ENCODE measurements at regions not wholly inside any gene's neighbourhood (a gene's known extent, or its start where the extent isn't known, plus 50 kb on each side); places are given as distances from the start of the nearest gene placed in this dataset.
"Not testable (repeated sequence)": the region's sequence is repeated elsewhere in the genome, so short reads cannot be mapped to it uniquely, and the experiment has no call there.

GRCh38 chr4:91936311-91936710 lies 367.5 kb upstream of the GRID2 start:
- Histone ChIP-seq H3K4me3 (no peak overlapping the region), H3K27me3 (no peaks in the 10 kb centered on the region), H3K36me3 (no peaks in the 10 kb centered on the region), H3K9me3 (no peaks in the 10 kb centered on the region)
- no peak for DNase-seq

- Histone ChIP-seq H3K9me3 (no peaks in the 10 kb centered on the region), H3K27me3 (no peaks in the 10 kb centered on the region), H3K36me3 (no peaks in the 10 kb centered on the region), H3K4me3 (no peak overlapping the region)
- DNase-seq = no peak
Measured at GRCh38 chr4:91957963-91958362, 345.8 kb upstream of the GRID2 start.

GRCh38 chr4:91958596-91958995 lies 345.2 kb upstream of the GRID2 start:
- Histone ChIP-seq H3K4me3 (no peak overlapping the region), H3K36me3 (no peaks in the 10 kb centered on the region), H3K9me3 (no peaks in the 10 kb centered on the region), H3K27me3 (no peaks in the 10 kb centered on the region)
- DNase-seq = peak; percentile 9

- Histone ChIP-seq H3K27me3 (no peaks in the 10 kb centered on the region), H3K9me3 (no peaks in the 10 kb centered on the region), H3K36me3 (no peaks in the 10 kb centered on the region), H3K4me3 (no peak overlapping the region)
- DNase-seq = no peak
Measured at GRCh38 chr4:91961504-91961903, 342.3 kb upstream of the GRID2 start.

- Histone ChIP-seq H3K4me3 (no peak overlapping the region), H3K9me3 (no peaks in the 10 kb centered on the region), H3K27me3 (no peaks in the 10 kb centered on the region), H3K36me3 (no peaks in the 10 kb centered on the region)
- peak; percentile 32 for DNase-seq
Measured at GRCh38 chr4:91963486-91963885, 340.3 kb upstream of the GRID2 start.

- Histone ChIP-seq H3K9me3 (no peaks in the 10 kb centered on the region), H3K36me3 (no peaks in the 10 kb centered on the region)
- DNase-seq = no peak
Measured at GRCh38 chr4:91965166-91965565, 338.6 kb upstream of the GRID2 start.

GRCh38 chr4:91973479-91974153 lies 330.1 kb upstream of the GRID2 start:
- no peaks in the 10 kb centered on the region for H3K27me3 ChIP-seq
- no peak overlapping the region for H3K4me3 ChIP-seq
- no peak for DNase-seq
- H3K9me3 ChIP-seq = no peaks in the 10 kb centered on the region
- H3K36me3 ChIP-seq = no peaks in the 10 kb centered on the region

More at GRCh38 chr4:91965166-91965565, 338.6 kb upstream of the GRID2 start:
- Histone ChIP-seq H3K27me3 (no peaks in the 10 kb centered on the region), H3K4me3 (no peak overlapping the region)

- no peak overlapping the region for H3K4me3 ChIP-seq
- no peaks in the 10 kb centered on the region for H3K27me3 ChIP-seq
- H3K36me3 ChIP-seq = no peaks in the 10 kb centered on the region
- no peaks in the 10 kb centered on the region for H3K9me3 ChIP-seq
- no peak for DNase-seq
Measured at GRCh38 chr4:91984466-91984865, 319.3 kb upstream of the GRID2 start.

- no peaks in the 10 kb centered on the region for H3K36me3 ChIP-seq
- no peak for DNase-seq
- no peak overlapping the region for H3K4me3 ChIP-seq
- no peaks in the 10 kb centered on the region for H3K27me3 ChIP-seq
- no peaks in the 10 kb centered on the region for H3K9me3 ChIP-seq
Measured at GRCh38 chr4:91989914-91990313, 313.9 kb upstream of the GRID2 start.

- H3K9me3 ChIP-seq = no peaks in the 10 kb centered on the region
- H3K27me3 ChIP-seq = no peaks in the 10 kb centered on the region
- H3K36me3 ChIP-seq = no peaks in the 10 kb centered on the region
- no peak overlapping the region for H3K4me3 ChIP-seq
- no peak for DNase-seq
Measured at GRCh38 chr4:91990726-91991125, 313.0 kb upstream of the GRID2 start.

- no peaks in the 10 kb centered on the region for H3K9me3 ChIP-seq
- H3K27me3 ChIP-seq = no peaks in the 10 kb centered on the region
- DNase-seq = no peak
Measured at GRCh38 chr4:91997045-91997444, 306.7 kb upstream of the GRID2 start.

GRCh38 chr4:92012899-92013867 lies 290.6 kb upstream of the GRID2 start:
- DNase-seq = no peak
- no peaks in the 10 kb centered on the region for H3K36me3 ChIP-seq
- H3K27me3 ChIP-seq = no peaks in the 10 kb centered on the region
- no peak overlapping the region for H3K4me3 ChIP-seq
- H3K9me3 ChIP-seq = no peaks in the 10 kb centered on the region

More at GRCh38 chr4:91997045-91997444, 306.7 kb upstream of the GRID2 start:
- no peak overlapping the region for H3K4me3 ChIP-seq
- no peaks in the 10 kb centered on the region for H3K36me3 ChIP-seq

- no peak for DNase-seq
- no peaks in the 10 kb centered on the region for H3K9me3 ChIP-seq
- H3K27me3 ChIP-seq = no peaks in the 10 kb centered on the region
- no peaks in the 10 kb centered on the region for H3K36me3 ChIP-seq
- H3K4me3 ChIP-seq = no peak overlapping the region
Measured at GRCh38 chr4:92014067-92014466, 289.7 kb upstream of the GRID2 start.

GRCh38 chr4:92021203-92021602 lies 282.6 kb upstream of the GRID2 start:
- DNase-seq = no peak
- Histone ChIP-seq H3K9me3 (no peaks in the 10 kb centered on the region), H3K4me3 (no peak overlapping the region)

GRCh38 chr4:92021788-92022187 lies 282.0 kb upstream of the GRID2 start:
- Histone ChIP-seq H3K36me3 (no peaks in the 10 kb centered on the region), H3K4me3 (no peak overlapping the region), H3K9me3 (no peaks in the 10 kb centered on the region), H3K27me3 (no peaks in the 10 kb centered on the region)
- DNase-seq = no peak

More at GRCh38 chr4:92021203-92021602, 282.6 kb upstream of the GRID2 start:
- H3K36me3 ChIP-seq = no peaks in the 10 kb centered on the region
- H3K27me3 ChIP-seq = no peaks in the 10 kb centered on the region

GRCh38 chr4:92028830-92029229 lies 274.9 kb upstream of the GRID2 start:
- not testable (repeated sequence) for DNase-seq, H3K4me3 ChIP-seq, H3K9me3 ChIP-seq, H3K27me3 ChIP-seq, H3K36me3 ChIP-seq

- Histone ChIP-seq H3K4me3 (no peak overlapping the region), H3K27me3 (no peaks in the 10 kb centered on the region), H3K36me3 (no peaks in the 10 kb centered on the region), H3K9me3 (no peaks in the 10 kb centered on the region)
- DNase-seq = no peak
Measured at GRCh38 chr4:92031825-92032224, 271.9 kb upstream of the GRID2 start.

- Histone ChIP-seq H3K9me3 (no peaks in the 10 kb centered on the region), H3K4me3 (no peak overlapping the region), H3K36me3 (no peaks in the 10 kb centered on the region), H3K27me3 (no peaks in the 10 kb centered on the region)
- no peak for DNase-seq
Measured at GRCh38 chr4:92035666-92036065, 268.1 kb upstream of the GRID2 start.

Measured in MG63 (cell line).